ENCODE measurements at regions not wholly inside any gene's neighbourhood (a gene's known extent, or its start where the extent isn't known, plus 50 kb on each side); places are given as distances from the start of the nearest gene placed in this dataset.

GRCh38 chr2:47620770-47621437 lies 50.1 kb upstream of the KCNK12 start (continued):
- no peak for TF ChIP-seq GABPA (IDR thresholded peaks at IDR 0.05; ENCODE audit: borderline replicate concordance, insufficient read depth, low read length)
- no peak for TF ChIP-seq BCL11A (IDR thresholded peaks at IDR 0.05; ENCODE audit: low read depth in 2 of 2, low read length in 2 of 2)
- TF ChIP-seq NRF1 (IDR thresholded peaks at IDR 0.05; ENCODE audit: low read depth, low read length): no peak
- TF ChIP-seq EP300 (IDR thresholded peaks at IDR 0.05; ENCODE audit: borderline replicate concordance in 1 of 2, low read depth in 2 of 2, low read length in 2 of 2): no peak
- TF ChIP-seq SP4 (IDR thresholded peaks at IDR 0.05; ENCODE audit: low read length): no peak

All from H1 (cell line).